ENCODE measurements at regions not wholly inside any gene's neighbourhood (a gene's known extent, or its start where the extent isn't known, plus 50 kb on each side); places are given as distances from the start of the nearest gene placed in this dataset.

DNA sequence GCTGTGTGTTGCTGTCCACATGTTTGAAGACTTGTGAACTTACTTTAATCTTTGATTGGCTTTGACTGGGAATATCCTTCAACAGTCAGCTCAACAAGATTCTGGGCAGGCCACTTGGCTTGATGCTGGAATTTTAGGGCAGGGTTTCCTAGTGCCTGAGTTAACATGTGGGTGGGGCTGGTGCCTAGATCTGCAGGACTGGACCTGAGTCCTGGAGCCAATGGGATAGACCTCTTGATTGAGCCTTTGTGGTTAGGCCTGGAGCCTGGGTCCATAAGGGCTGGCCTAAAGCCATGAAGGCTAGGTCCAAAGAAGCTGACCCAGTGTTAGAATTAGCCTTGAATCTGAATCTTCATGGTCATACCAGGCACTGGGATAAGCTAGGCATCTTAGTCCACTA, 757.1 kb upstream of the ADGRL3 start:
- TF ChIP-seq, protein P1, sequence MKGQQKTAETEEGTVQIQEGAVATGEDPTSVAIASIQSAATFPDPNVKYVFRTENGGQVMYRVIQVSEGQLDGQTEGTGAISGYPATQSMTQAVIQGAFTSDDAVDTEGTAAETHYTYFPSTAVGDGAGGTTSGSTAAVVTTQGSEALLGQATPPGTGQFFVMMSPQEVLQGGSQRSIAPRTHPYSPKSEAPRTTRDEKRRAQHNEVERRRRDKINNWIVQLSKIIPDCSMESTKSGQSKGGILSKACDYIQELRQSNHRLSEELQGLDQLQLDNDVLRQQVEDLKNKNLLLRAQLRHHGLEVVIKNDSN (IDR thresholded peaks at IDR 0.05), result no peak
- TF ChIP-seq ZBTB7A (IDR thresholded peaks at IDR 0.05; ENCODE audit: low read depth) (no peak), YY1 (IDR thresholded peaks at IDR 0.05; ENCODE audit: low read depth) (no peak), CREB1 (IDR thresholded peaks at IDR 0.05; ENCODE audit: low read depth) (no peak), CEBPB (IDR thresholded peaks at IDR 0.05) (no peak)

DNA sequence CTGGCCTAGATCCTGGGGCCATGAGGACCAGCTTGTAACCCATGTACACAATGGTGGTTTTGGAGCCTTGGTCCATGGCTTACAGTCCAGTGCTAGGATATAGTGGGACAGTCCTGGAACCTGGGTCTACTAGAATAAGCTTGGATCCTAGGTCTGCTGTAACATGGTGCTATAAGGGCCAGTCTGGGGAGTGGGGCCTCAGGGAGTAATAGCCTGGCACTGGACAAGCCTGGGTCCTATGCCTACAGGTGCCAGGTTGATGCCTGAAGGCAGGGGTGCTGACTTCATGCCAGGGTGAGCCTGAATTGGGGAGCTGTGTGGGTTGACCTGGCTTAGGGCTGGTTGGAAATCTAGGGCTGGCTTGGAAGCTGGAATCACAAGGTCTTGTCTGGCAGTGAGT, 756.3 kb upstream of the ADGRL3 start:
- TF ChIP-seq TEAD4 (IDR thresholded peaks at IDR 0.05) (no peak), CREB1 (IDR thresholded peaks at IDR 0.05; ENCODE audit: low read depth) (no peak), TAF1 (IDR thresholded peaks at IDR 0.05; ENCODE audit: low read depth) (no peak), TCF12 (IDR thresholded peaks at IDR 0.05; ENCODE audit: low read depth) (no peak), EGR1 (IDR thresholded peaks at IDR 0.05) (no peak), YY1 (IDR thresholded peaks at IDR 0.05; ENCODE audit: low read depth) (no peak), RAD21 (IDR thresholded peaks at IDR 0.05; ENCODE audit: low read depth) (no peak), NFIC (IDR thresholded peaks at IDR 0.05) (no peak), CEBPB (IDR thresholded peaks at IDR 0.05) (no peak), FOXM1 (IDR thresholded peaks at IDR 0.05; ENCODE audit: borderline replicate concordance, low read depth) (no peak), EP300 (IDR thresholded peaks at IDR 0.05; ENCODE audit: borderline replicate concordance) (no peak), ZBTB7A (IDR thresholded peaks at IDR 0.05; ENCODE audit: low read depth) (no peak)
- TF ChIP-seq, protein P2, sequence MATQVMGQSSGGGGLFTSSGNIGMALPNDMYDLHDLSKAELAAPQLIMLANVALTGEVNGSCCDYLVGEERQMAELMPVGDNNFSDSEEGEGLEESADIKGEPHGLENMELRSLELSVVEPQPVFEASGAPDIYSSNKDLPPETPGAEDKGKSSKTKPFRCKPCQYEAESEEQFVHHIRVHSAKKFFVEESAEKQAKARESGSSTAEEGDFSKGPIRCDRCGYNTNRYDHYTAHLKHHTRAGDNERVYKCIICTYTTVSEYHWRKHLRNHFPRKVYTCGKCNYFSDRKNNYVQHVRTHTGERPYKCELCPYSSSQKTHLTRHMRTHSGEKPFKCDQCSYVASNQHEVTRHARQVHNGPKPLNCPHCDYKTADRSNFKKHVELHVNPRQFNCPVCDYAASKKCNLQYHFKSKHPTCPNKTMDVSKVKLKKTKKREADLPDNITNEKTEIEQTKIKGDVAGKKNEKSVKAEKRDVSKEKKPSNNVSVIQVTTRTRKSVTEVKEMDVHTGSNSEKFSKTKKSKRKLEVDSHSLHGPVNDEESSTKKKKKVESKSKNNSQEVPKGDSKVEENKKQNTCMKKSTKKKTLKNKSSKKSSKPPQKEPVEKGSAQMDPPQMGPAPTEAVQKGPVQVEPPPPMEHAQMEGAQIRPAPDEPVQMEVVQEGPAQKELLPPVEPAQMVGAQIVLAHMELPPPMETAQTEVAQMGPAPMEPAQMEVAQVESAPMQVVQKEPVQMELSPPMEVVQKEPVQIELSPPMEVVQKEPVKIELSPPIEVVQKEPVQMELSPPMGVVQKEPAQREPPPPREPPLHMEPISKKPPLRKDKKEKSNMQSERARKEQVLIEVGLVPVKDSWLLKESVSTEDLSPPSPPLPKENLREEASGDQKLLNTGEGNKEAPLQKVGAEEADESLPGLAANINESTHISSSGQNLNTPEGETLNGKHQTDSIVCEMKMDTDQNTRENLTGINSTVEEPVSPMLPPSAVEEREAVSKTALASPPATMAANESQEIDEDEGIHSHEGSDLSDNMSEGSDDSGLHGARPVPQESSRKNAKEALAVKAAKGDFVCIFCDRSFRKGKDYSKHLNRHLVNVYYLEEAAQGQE (IDR thresholded peaks at IDR 0.05; ENCODE audit: low read depth), result no peak
- TF ChIP-seq, protein P3, sequence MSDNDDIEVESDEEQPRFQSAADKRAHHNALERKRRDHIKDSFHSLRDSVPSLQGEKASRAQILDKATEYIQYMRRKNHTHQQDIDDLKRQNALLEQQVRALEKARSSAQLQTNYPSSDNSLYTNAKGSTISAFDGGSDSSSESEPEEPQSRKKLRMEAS (IDR thresholded peaks at IDR 0.05), result no peak
- TF ChIP-seq, protein P1 (IDR thresholded peaks at IDR 0.05), result no peak

DNA sequence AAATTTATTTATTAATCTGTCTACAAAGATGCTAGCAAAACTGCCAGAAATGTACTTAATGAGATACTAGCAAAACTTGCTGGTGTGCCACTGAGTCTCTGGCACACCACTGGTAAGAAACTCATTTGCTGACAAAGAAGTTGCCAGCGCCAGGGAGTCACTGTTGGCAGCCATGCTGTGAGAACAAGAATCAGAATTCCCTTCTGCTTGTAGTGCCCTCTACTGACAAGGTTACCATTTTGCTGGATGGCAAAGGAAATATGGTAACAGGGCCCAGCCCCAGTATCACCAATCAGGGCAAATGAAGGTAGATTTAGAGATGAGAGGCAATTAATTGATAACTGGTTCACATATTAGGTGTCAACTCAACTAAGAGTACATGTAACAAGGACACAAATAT, 750.1 kb upstream of the ADGRL3 start:
- TF ChIP-seq, protein P1 (IDR thresholded peaks at IDR 0.05), result no peak
- TF ChIP-seq TAF1 (IDR thresholded peaks at IDR 0.05; ENCODE audit: low read depth) (no peak), NFIC (IDR thresholded peaks at IDR 0.05) (no peak), CEBPB (IDR thresholded peaks at IDR 0.05) (no peak), EGR1 (IDR thresholded peaks at IDR 0.05) (no peak), TCF12 (IDR thresholded peaks at IDR 0.05; ENCODE audit: low read depth) (no peak), ZBTB7A (IDR thresholded peaks at IDR 0.05; ENCODE audit: low read depth) (no peak), YY1 (IDR thresholded peaks at IDR 0.05; ENCODE audit: low read depth) (no peak), CREB1 (IDR thresholded peaks at IDR 0.05; ENCODE audit: low read depth) (no peak), RAD21 (IDR thresholded peaks at IDR 0.05; ENCODE audit: low read depth) (no peak), TEAD4 (IDR thresholded peaks at IDR 0.05) (no peak), EP300 (IDR thresholded peaks at IDR 0.05; ENCODE audit: borderline replicate concordance) (no peak), FOXM1 (IDR thresholded peaks at IDR 0.05; ENCODE audit: borderline replicate concordance, low read depth) (no peak)
- TF ChIP-seq, protein P3 (IDR thresholded peaks at IDR 0.05), result no peak
- TF ChIP-seq, protein P2 (IDR thresholded peaks at IDR 0.05; ENCODE audit: low read depth), result no peak

DNA sequence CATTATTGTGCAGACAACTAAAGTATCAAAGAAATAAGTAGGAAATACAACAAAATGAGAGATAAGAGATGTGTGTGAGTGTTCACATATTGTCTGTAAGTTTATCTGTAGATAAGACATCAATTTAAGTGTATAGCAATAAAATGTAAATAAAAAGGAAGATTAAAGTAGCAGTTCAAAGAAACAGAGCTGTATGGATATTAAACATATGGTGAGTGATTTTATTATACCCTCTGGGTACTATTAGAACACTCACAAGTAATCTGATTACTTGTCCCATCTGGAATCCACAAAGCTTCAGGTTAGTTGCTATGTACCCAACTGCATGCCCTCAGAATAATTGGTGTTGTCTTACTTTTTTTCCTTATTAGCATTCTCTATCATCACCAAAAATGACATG, 747.9 kb upstream of the ADGRL3 start:
- TF ChIP-seq CEBPB (IDR thresholded peaks at IDR 0.05) (no peak), RAD21 (IDR thresholded peaks at IDR 0.05; ENCODE audit: low read depth) (no peak), ZBTB7A (IDR thresholded peaks at IDR 0.05; ENCODE audit: low read depth) (no peak)
- TF ChIP-seq, protein P1 (IDR thresholded peaks at IDR 0.05), result no peak
- TF ChIP-seq, protein P2 (IDR thresholded peaks at IDR 0.05; ENCODE audit: low read depth), result no peak

All from Ishikawa (cell line).